CD8-positive, alpha-beta memory T cell (primary cell): ENCODE measurements at regions not wholly inside any gene's neighbourhood (a gene's known extent, or its start where the extent isn't known, plus 50 kb on each side); places are given as distances from the start of the nearest gene placed in this dataset.

Source experiments
- CTCF ChIA-PET: fragments of 350-600 bp; sonication (Branson Sonifier 250); formaldehyde crosslinking; loops from one replicate; lab custom pipeline; 2021; ENCODE audit warnings: antibody characterized with exemption; lab: Charles Lee
- POLR2A ChIA-PET: fragments of 350-600 bp; sonication (Branson Sonifier 250); formaldehyde crosslinking; loops from one replicate; lab custom pipeline; 2021; ENCODE audit warnings: antibody characterized with exemption; lab: Charles Lee
- DNase-seq, 5 donors: peaks; one replicate each; pipeline versions ENCODE4 v3.0.0 to v3.0.0-alpha.2; 2020 to 2022; ENCODE audit warnings: mixed read lengths in 1 of 5
- H3K27ac ChIP-seq: one replicate; pipeline ENCODE4 v1.7.0; 2013; ENCODE audit warnings: low read depth, mild to moderate bottlenecking, low read length, moderate library complexity
- H3K27me3 ChIP-seq: 2 replicates; pipeline ENCODE4 v1.7.0; 2013; ENCODE audit warnings: low read length, mild to moderate bottlenecking; ENCODE audit not compliant: insufficient read depth, poor library complexity, severe bottlenecking
- H3K36me3 ChIP-seq: 2 replicates; pipeline ENCODE4 v1.7.0; 2013; ENCODE audit warnings: mild to moderate bottlenecking, low read length, moderate library complexity; ENCODE audit not compliant: insufficient read depth
- H3K4me1 ChIP-seq: 2 replicates; pipeline ENCODE4 v1.7.0; 2013; ENCODE audit warnings: mild to moderate bottlenecking, low read length, moderate library complexity; ENCODE audit not compliant: insufficient read depth
- H3K4me3 ChIP-seq: 2 replicates; pipeline ENCODE4 v1.7.0; 2013; ENCODE audit warnings: mild to moderate bottlenecking, low read length
- H3K9me3 ChIP-seq: 2 replicates; pipeline ENCODE4 v1.7.0; 2013; ENCODE audit warnings: mild to moderate bottlenecking, low read length
- H3K27ac Mint-ChIP-seq, 8 donors: one replicate each; pipeline ENCODE4 v1.8.0; 2020 to 2021; ENCODE audit warnings: mixed read lengths in 8 of 8, mild to moderate bottlenecking in 6 of 8, inconsistent platforms in 3 of 8, moderate library complexity in 3 of 8
- H3K27me3 Mint-ChIP-seq, 2 donors: one replicate each; pipeline ENCODE4 v1.8.0; 2020 to 2021; ENCODE audit warnings: mixed read lengths in 2 of 2, mild to moderate bottlenecking in 1 of 2, moderate library complexity in 1 of 2
- H3K36me3 Mint-ChIP-seq, 3 donors: one replicate each; pipeline ENCODE4 v1.8.0; 2020 to 2021; ENCODE audit warnings: mixed read lengths in 3 of 3, inconsistent platforms in 1 of 3, mild to moderate bottlenecking in 1 of 3
- H3K4me1 Mint-ChIP-seq, 3 donors: one replicate each; pipeline ENCODE4 v1.8.0; 2020 to 2021; ENCODE audit warnings: mixed read lengths in 3 of 3, inconsistent platforms in 1 of 3, mild to moderate bottlenecking in 1 of 3
- H3K4me3 Mint-ChIP-seq, 7 donors: one replicate each; pipeline ENCODE4 v1.8.0; 2020 to 2021; ENCODE audit warnings: mixed read lengths in 7 of 7, mild to moderate bottlenecking in 6 of 7, moderate library complexity in 4 of 7, inconsistent platforms in 2 of 7
- H3K9me3 Mint-ChIP-seq, 5 donors: one replicate each; pipeline ENCODE4 v1.8.0; 2020 to 2022; ENCODE audit warnings: mixed read lengths in 5 of 5, mild to moderate bottlenecking in 3 of 5, moderate library complexity in 2 of 5, inconsistent platforms in 1 of 5

GRCh38 chr6:155970472-155970871 lies 514.8 kb upstream of the NOX3 start:
- H3K9me3 Mint-ChIP-seq = peaks cover 0 to 4% (median 2%) of the 10 kb centered on the region in 5 donors
- POLR2A ChIA-PET = no interaction called here
- peak overlapping the region in 1 of 7 donors; percentile 1 for H3K4me3 Mint-ChIP-seq
- H3K27me3 ChIP-seq = no peaks in the 10 kb centered on the region
- no peak for DNase-seq
- H3K4me1 Mint-ChIP-seq = peaks cover 5 to 9% (median 9%) of the 10 kb centered on the region in 3 donors
- H3K9me3 ChIP-seq = no peaks in the 10 kb centered on the region
- CTCF ChIA-PET = no interaction called here
- no peak overlapping the region for H3K27ac Mint-ChIP-seq
- H3K36me3 ChIP-seq = no peaks in the 10 kb centered on the region
- no peak overlapping the region for H3K27ac ChIP-seq
- peaks cover 0 to 3% of the 10 kb centered on the region in 2 donors for H3K27me3 Mint-ChIP-seq
- H3K4me1 ChIP-seq = no peaks in the 10 kb centered on the region
- no peaks in the 10 kb centered on the region for H3K36me3 Mint-ChIP-seq
- H3K4me3 ChIP-seq = no peak overlapping the region

- CTCF ChIA-PET = no interaction called here
Measured at GRCh38 chr6:155968921-155969320, 513.3 kb upstream of the NOX3 start.

GRCh38 chr6:155967322-155967721 lies 511.7 kb upstream of the NOX3 start:
- no peak overlapping the region for H3K27ac ChIP-seq
- POLR2A ChIA-PET = no interaction called here
- no peaks in the 10 kb centered on the region for H3K9me3 ChIP-seq
- H3K9me3 Mint-ChIP-seq = peaks cover 0 to 2% (median 0%) of the 10 kb centered on the region in 5 donors
- H3K27ac Mint-ChIP-seq = no peak overlapping the region
- DNase-seq = no peak
- no peaks in the 10 kb centered on the region for H3K36me3 ChIP-seq
- no peaks in the 10 kb centered on the region for H3K4me1 Mint-ChIP-seq
- H3K4me3 ChIP-seq = no peak overlapping the region
- no peaks in the 10 kb centered on the region for H3K36me3 Mint-ChIP-seq
- CTCF ChIA-PET = no interaction called here
- no peaks in the 10 kb centered on the region for H3K4me1 ChIP-seq
- peaks cover 0 to 5% of the 10 kb centered on the region in 2 donors for H3K27me3 Mint-ChIP-seq
- no peaks in the 10 kb centered on the region for H3K27me3 ChIP-seq
- H3K4me3 Mint-ChIP-seq = no peak overlapping the region

More at GRCh38 chr6:155968921-155969320, 513.3 kb upstream of the NOX3 start:
- Histone ChIP-seq H3K4me1 (no peaks in the 10 kb centered on the region), H3K27ac (no peak overlapping the region), H3K36me3 (no peaks in the 10 kb centered on the region), H3K27me3 (no peaks in the 10 kb centered on the region), H3K4me3 (no peak overlapping the region), H3K9me3 (no peaks in the 10 kb centered on the region)
- DNase-seq = no peak
- POLR2A ChIA-PET = no interaction called here
- H3K9me3 Mint-ChIP-seq = peaks cover 0 to 2% (median 2%) of the 10 kb centered on the region in 5 donors
- H3K4me3 Mint-ChIP-seq = no peak overlapping the region
- no peaks in the 10 kb centered on the region for H3K36me3 Mint-ChIP-seq
- H3K27me3 Mint-ChIP-seq = peaks cover 0 to 5% of the 10 kb centered on the region in 2 donors
- H3K4me1 Mint-ChIP-seq = peaks cover 5 to 8% (median 8%) of the 10 kb centered on the region in 3 donors
- H3K27ac Mint-ChIP-seq = no peak overlapping the region

GRCh38 chr6:155964544-155964943 lies 508.9 kb upstream of the NOX3 start:
- no peak overlapping the region for H3K27ac ChIP-seq
- H3K4me3 ChIP-seq = no peak overlapping the region
- H3K27ac Mint-ChIP-seq = no peak overlapping the region
- ChIA-PET CTCF (no interaction called here), POLR2A (no interaction called here)
- H3K36me3 ChIP-seq = no peaks in the 10 kb centered on the region
- no peaks in the 10 kb centered on the region for H3K9me3 ChIP-seq
- DNase-seq = no peak
- peaks cover 0 to 7% of the 10 kb centered on the region in 2 donors for H3K27me3 Mint-ChIP-seq
- H3K4me3 Mint-ChIP-seq = no peak overlapping the region
- no peaks in the 10 kb centered on the region for H3K27me3 ChIP-seq
- no peaks in the 10 kb centered on the region for H3K4me1 ChIP-seq
- no peaks in the 10 kb centered on the region for H3K36me3 Mint-ChIP-seq
- no peaks in the 10 kb centered on the region for H3K4me1 Mint-ChIP-seq
- H3K9me3 Mint-ChIP-seq = peaks cover 0 to 7% (median 0%) of the 10 kb centered on the region in 5 donors

GRCh38 chr6:155962276-155962675 lies 506.6 kb upstream of the NOX3 start:
- DNase-seq = no peak
- Histone ChIP-seq H3K4me1 (no peaks in the 10 kb centered on the region), H3K4me3 (no peak overlapping the region), H3K27ac (no peak overlapping the region), H3K27me3 (no peaks in the 10 kb centered on the region), H3K36me3 (no peaks in the 10 kb centered on the region), H3K9me3 (no peaks in the 10 kb centered on the region)
- Mint-ChIP-seq H3K4me1 (no peaks in the 10 kb centered on the region), H3K4me3 (no peak overlapping the region), H3K36me3 (no peaks in the 10 kb centered on the region), H3K9me3 (peaks cover 0 to 4% (median 0%) of the 10 kb centered on the region in 5 donors), H3K27ac (no peak overlapping the region), H3K27me3 (peaks cover 0 to 7% of the 10 kb centered on the region in 2 donors)
- POLR2A ChIA-PET = no interaction called here
- CTCF ChIA-PET = no interaction called here

GRCh38 chr6:155959898-155960495 lies 504.4 kb upstream of the NOX3 start:
- H3K27me3 Mint-ChIP-seq = peaks cover 0 to 4% of the 10 kb centered on the region in 2 donors
- Histone ChIP-seq H3K27me3 (no peaks in the 10 kb centered on the region), H3K4me1 (no peaks in the 10 kb centered on the region)

GRCh38 chr6:155958550-155958949 lies 502.9 kb upstream of the NOX3 start:
- Mint-ChIP-seq H3K27me3 (peaks cover 0 to 2% of the 10 kb centered on the region in 2 donors), H3K9me3 (peaks cover 0 to 4% (median 0%) of the 10 kb centered on the region in 5 donors), H3K4me1 (no peaks in the 10 kb centered on the region), H3K4me3 (no peak overlapping the region), H3K36me3 (no peaks in the 10 kb centered on the region), H3K27ac (no peak overlapping the region)
- H3K9me3 ChIP-seq = no peaks in the 10 kb centered on the region
- H3K36me3 ChIP-seq = no peaks in the 10 kb centered on the region
- DNase-seq = no peak
- ChIA-PET CTCF (no interaction called here), POLR2A (no interaction called here)
- no peak overlapping the region for H3K4me3 ChIP-seq
- no peaks in the 10 kb centered on the region for H3K4me1 ChIP-seq
- no peak overlapping the region for H3K27ac ChIP-seq
- H3K27me3 ChIP-seq = no peaks in the 10 kb centered on the region

More at GRCh38 chr6:155959898-155960495, 504.4 kb upstream of the NOX3 start:
- H3K27ac ChIP-seq = no peak overlapping the region
- POLR2A ChIA-PET = no interaction called here
- peaks cover 0 to 4% (median 0%) of the 10 kb centered on the region in 5 donors for H3K9me3 Mint-ChIP-seq
- H3K4me3 Mint-ChIP-seq = no peak overlapping the region
- no peak overlapping the region for H3K27ac Mint-ChIP-seq
- CTCF ChIA-PET = no interaction called here
- no peak overlapping the region for H3K4me3 ChIP-seq
- no peaks in the 10 kb centered on the region for H3K9me3 ChIP-seq
- no peaks in the 10 kb centered on the region for H3K36me3 ChIP-seq
- DNase-seq = no peak
- no peaks in the 10 kb centered on the region for H3K4me1 Mint-ChIP-seq
- H3K36me3 Mint-ChIP-seq = no peaks in the 10 kb centered on the region

- no peak for DNase-seq
- POLR2A ChIA-PET = no interaction called here
- Mint-ChIP-seq H3K27me3 (peaks cover 0 to 1% of the 10 kb centered on the region in 2 donors), H3K4me1 (no peaks in the 10 kb centered on the region), H3K9me3 (no peaks in the 10 kb centered on the region), H3K27ac (no peak overlapping the region), H3K36me3 (no peaks in the 10 kb centered on the region), H3K4me3 (no peak overlapping the region)
- no peaks in the 10 kb centered on the region for H3K27me3 ChIP-seq
- no peaks in the 10 kb centered on the region for H3K4me1 ChIP-seq
- H3K36me3 ChIP-seq = no peaks in the 10 kb centered on the region
- no peak overlapping the region for H3K4me3 ChIP-seq
- H3K27ac ChIP-seq = no peak overlapping the region
- no peaks in the 10 kb centered on the region for H3K9me3 ChIP-seq
- CTCF ChIA-PET = no interaction called here
Measured at GRCh38 chr6:155955038-155955437, 499.4 kb upstream of the NOX3 start.
